ENCODE measurements at regions not wholly inside any gene's neighbourhood (a gene's known extent, or its start where the extent isn't known, plus 50 kb on each side); places are given as distances from the start of the nearest gene placed in this dataset.

DNA sequence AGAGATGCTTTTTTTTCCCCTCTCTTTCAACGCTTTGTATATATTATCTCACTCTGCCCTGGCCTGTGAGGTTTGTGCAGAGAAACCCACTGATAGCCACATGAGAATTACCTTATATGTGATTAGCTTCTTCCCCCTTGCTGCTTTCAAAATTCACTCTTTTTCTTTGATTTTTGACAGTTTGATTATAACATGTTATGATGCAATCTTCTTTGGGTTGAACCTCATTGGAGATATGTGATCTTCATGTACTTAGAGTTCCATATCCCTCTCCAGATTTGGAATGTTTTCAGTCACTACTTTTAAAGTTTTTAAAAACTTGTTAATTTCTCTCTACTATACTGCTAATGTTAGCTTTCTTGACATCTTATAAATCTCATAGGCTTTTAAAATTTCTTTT lies 479.5 kb upstream of the AGA start:
- DNase-seq (ENCODE audit: low spot score, unreplicated experiment), result no peak
- H3K9me3 Mint-ChIP-seq (ENCODE audit: low read depth), result peaks cover 7% of the 10 kb centered on the region
- no peak overlapping the region for H3K4me3 Mint-ChIP-seq (ENCODE audit: low read depth)
- no peaks in the 10 kb centered on the region for H3K36me3 Mint-ChIP-seq (ENCODE audit: insufficient read depth)
- H3K27me3 Mint-ChIP-seq, result no peaks in the 10 kb centered on the region
- TF ChIP-seq, protein P1, sequence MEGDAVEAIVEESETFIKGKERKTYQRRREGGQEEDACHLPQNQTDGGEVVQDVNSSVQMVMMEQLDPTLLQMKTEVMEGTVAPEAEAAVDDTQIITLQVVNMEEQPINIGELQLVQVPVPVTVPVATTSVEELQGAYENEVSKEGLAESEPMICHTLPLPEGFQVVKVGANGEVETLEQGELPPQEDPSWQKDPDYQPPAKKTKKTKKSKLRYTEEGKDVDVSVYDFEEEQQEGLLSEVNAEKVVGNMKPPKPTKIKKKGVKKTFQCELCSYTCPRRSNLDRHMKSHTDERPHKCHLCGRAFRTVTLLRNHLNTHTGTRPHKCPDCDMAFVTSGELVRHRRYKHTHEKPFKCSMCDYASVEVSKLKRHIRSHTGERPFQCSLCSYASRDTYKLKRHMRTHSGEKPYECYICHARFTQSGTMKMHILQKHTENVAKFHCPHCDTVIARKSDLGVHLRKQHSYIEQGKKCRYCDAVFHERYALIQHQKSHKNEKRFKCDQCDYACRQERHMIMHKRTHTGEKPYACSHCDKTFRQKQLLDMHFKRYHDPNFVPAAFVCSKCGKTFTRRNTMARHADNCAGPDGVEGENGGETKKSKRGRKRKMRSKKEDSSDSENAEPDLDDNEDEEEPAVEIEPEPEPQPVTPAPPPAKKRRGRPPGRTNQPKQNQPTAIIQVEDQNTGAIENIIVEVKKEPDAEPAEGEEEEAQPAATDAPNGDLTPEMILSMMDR (IDR thresholded peaks at IDR 0.05; ENCODE audit: unreplicated experiment), result no peak
- no peak overlapping the region for H3K27ac Mint-ChIP-seq
- no peaks in the 10 kb centered on the region for H3K4me1 Mint-ChIP-seq (ENCODE audit: low read depth)

DNA sequence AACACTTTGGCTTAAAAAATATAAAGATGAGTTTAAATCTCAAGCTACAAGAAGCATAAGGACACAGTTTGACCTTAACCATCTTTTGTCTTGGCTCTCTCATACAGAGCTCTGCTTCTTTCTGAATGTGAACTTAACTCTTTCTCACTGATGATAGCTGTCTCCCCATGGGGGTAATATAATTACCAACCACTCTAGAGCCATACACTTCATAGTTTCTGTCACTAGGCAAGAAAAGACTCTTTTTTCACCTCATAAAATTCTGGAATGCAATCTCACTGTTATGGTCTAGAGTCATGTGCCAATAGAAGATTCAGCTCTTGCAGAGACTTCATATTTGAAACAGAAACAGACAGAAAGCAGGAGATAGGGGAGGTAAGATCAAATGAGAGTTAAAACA lies 481.7 kb upstream of the AGA start:
- Mint-ChIP-seq H3K4me1 (ENCODE audit: low read depth) (no peaks in the 10 kb centered on the region), H3K36me3 (ENCODE audit: insufficient read depth) (no peaks in the 10 kb centered on the region), H3K27me3 (no peaks in the 10 kb centered on the region), H3K4me3 (ENCODE audit: low read depth) (no peak overlapping the region), H3K27ac (no peak overlapping the region), H3K9me3 (ENCODE audit: low read depth) (peaks cover 5% of the 10 kb centered on the region)
- TF ChIP-seq, protein P1 (IDR thresholded peaks at IDR 0.05; ENCODE audit: unreplicated experiment), result no peak
- DNase-seq (ENCODE audit: low spot score, unreplicated experiment), result no peak

DNA sequence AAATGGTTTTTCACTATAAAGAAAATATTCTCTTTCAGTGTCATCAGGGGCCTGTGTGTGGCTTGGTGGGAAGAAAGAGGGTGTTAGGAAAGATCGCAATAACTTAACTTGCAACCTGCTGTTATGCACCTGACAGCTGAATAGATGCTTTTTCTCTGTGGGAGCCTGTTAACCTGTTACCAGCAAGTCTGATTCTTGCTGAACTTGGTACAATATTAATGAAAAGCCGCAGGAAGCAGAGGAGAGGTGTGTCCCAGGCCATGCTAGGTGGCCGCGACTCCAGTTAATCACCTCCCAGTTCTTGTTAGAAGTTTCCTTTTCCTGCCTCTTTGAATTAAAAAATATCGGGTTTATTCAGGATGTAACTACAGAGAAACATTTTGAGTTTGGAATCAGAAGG lies 494.8 kb upstream of the AGA start:
- Mint-ChIP-seq H3K27me3 (no peaks in the 10 kb centered on the region), H3K27ac (no peak overlapping the region), H3K4me3 (ENCODE audit: low read depth) (no peak overlapping the region)

DNA sequence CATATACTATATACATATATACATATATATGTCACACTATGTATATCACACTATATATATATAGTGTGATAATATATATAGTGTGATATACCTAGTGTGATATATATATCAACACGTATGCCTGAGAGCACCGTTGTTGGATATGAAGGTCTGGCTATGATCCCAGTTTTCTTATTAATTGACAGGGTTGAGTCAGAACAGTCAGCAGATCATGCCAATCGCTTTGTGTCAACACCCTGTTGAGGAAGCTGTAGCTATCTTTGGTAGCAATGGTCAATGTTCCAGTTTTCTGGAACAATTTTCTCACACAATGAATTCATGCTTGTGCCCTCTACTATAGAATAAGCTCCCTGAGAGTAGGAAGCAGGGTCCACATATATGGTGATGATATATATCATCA lies 496.0 kb upstream of the AGA start:
- TF ChIP-seq, protein P1 (IDR thresholded peaks at IDR 0.05; ENCODE audit: unreplicated experiment), result no peak
- Mint-ChIP-seq H3K36me3 (ENCODE audit: insufficient read depth) (no peaks in the 10 kb centered on the region), H3K27me3 (no peaks in the 10 kb centered on the region), H3K4me1 (ENCODE audit: low read depth) (peaks cover 3% of the 10 kb centered on the region), H3K27ac (no peak overlapping the region), H3K9me3 (ENCODE audit: low read depth) (peaks cover 12% of the 10 kb centered on the region), H3K4me3 (ENCODE audit: low read depth) (no peak overlapping the region)
- no peak for DNase-seq (ENCODE audit: low spot score, unreplicated experiment)

More for the DNA sequence above, 494.8 kb upstream of the AGA start:
- Mint-ChIP-seq H3K36me3 (ENCODE audit: insufficient read depth) (no peaks in the 10 kb centered on the region), H3K4me1 (ENCODE audit: low read depth) (peaks cover 3% of the 10 kb centered on the region), H3K9me3 (ENCODE audit: low read depth) (peaks cover 12% of the 10 kb centered on the region)
- no peak for DNase-seq (ENCODE audit: low spot score, unreplicated experiment)
- TF ChIP-seq, protein P1 (IDR thresholded peaks at IDR 0.05; ENCODE audit: unreplicated experiment), result no peak

DNA sequence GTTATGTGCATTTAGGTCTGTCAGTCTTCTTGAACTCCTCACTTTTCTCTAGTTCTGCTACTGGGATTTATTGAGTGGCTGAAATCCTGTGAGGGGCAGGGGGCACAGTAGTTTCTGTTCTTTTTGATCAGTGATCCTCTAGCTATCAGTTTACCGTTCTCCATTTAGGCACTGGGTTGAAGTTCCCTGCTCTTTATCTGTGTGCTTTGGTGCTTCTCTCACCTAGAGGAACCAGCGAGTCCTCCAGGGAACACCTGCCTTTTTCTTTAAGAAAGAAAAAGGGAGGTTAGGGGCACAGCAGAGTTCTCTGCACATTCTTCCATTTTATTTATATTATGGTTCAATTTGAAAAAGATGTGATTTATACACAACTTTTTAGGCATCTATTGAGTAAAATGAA lies 503.0 kb upstream of the AGA start:
- no peak for DNase-seq (ENCODE audit: low spot score, unreplicated experiment)
- Mint-ChIP-seq H3K4me3 (ENCODE audit: low read depth) (no peak overlapping the region), H3K27ac (no peak overlapping the region)

More for the DNA sequence above, 503.0 kb upstream of the AGA start:
- H3K27me3 Mint-ChIP-seq, result no peaks in the 10 kb centered on the region
- no peaks in the 10 kb centered on the region for H3K36me3 Mint-ChIP-seq (ENCODE audit: insufficient read depth)
- peaks cover 2% of the 10 kb centered on the region for H3K4me1 Mint-ChIP-seq (ENCODE audit: low read depth)
- no peaks in the 10 kb centered on the region for H3K9me3 Mint-ChIP-seq (ENCODE audit: low read depth)
- TF ChIP-seq, protein P1 (IDR thresholded peaks at IDR 0.05; ENCODE audit: unreplicated experiment), result no peak
